HG03565 (cell line): ENCODE measurements at regions not wholly inside any gene's neighbourhood (a gene's known extent, or its start where the extent isn't known, plus 50 kb on each side); places are given as distances from the start of the nearest gene placed in this dataset.
"Not testable (repeated sequence)": the region's sequence is repeated elsewhere in the genome, so short reads cannot be mapped to it uniquely, and the experiment has no call there.

Experiments used
- ATAC-seq: cut with Tn5 transposase; IDR thresholded peaks from one replicate; pipeline ENCODE4 v1.9.1; 2021; ENCODE audit warnings: mild to moderate bottlenecking, moderate library complexity; ENCODE audit not compliant: unreplicated experiment

- ATAC-seq: no peak
These were observed 1024.7 kb upstream of the TMEFF2 start for GRCh38 chr2:193219413-193219812.

GRCh38 chr2:193201583-193201982 lies 1006.9 kb upstream of the TMEFF2 start:
- ATAC-seq: no peak

GRCh38 chr2:193199322-193199721 lies 1004.6 kb upstream of the TMEFF2 start:
- ATAC-seq: no peak

- ATAC-seq: peak; percentile 73
These were observed 993.1 kb upstream of the TMEFF2 start for GRCh38 chr2:193187816-193188215.

- not testable (repeated sequence) for ATAC-seq
These were observed 976.2 kb upstream of the TMEFF2 start for GRCh38 chr2:193170981-193171380.

- ATAC-seq: no peak
These were observed 961.7 kb upstream of the TMEFF2 start for GRCh38 chr2:193156480-193156879.

- ATAC-seq: no peak
These were observed 959.3 kb upstream of the TMEFF2 start for GRCh38 chr2:193154076-193154475.

GRCh38 chr2:193153576-193153975 lies 958.8 kb upstream of the TMEFF2 start:
- no peak for ATAC-seq

- ATAC-seq: not testable (repeated sequence)
These were observed 947.7 kb upstream of the TMEFF2 start for GRCh38 chr2:193142467-193142866.

- ATAC-seq: no peak
These were observed 947.3 kb upstream of the TMEFF2 start for GRCh38 chr2:193141998-193142397.

- ATAC-seq: not testable (repeated sequence)
These were observed 946.2 kb upstream of the TMEFF2 start for GRCh38 chr2:193140895-193141294.

- ATAC-seq: no peak
These were observed 930.1 kb upstream of the TMEFF2 start for GRCh38 chr2:193124815-193125214.

- no peak for ATAC-seq
These were observed 920.1 kb upstream of the TMEFF2 start for GRCh38 chr2:193114827-193115226.

GRCh38 chr2:193112986-193113385 lies 918.3 kb upstream of the TMEFF2 start:
- no peak for ATAC-seq

- peak; percentile 37 for ATAC-seq
These were observed 908.3 kb upstream of the TMEFF2 start for GRCh38 chr2:193103064-193103463.

GRCh38 chr2:193101591-193101990 lies 906.9 kb upstream of the TMEFF2 start:
- no peak for ATAC-seq

GRCh38 chr2:193088026-193088425 lies 893.3 kb upstream of the TMEFF2 start:
- no peak for ATAC-seq

- no peak for ATAC-seq
These were observed 882.3 kb upstream of the TMEFF2 start for GRCh38 chr2:193076995-193077394.

GRCh38 chr2:193074933-193075332 lies 880.2 kb upstream of the TMEFF2 start:
- no peak for ATAC-seq

- no peak for ATAC-seq
These were observed 877.9 kb upstream of the TMEFF2 start for GRCh38 chr2:193072647-193073046.

GRCh38 chr2:193025556-193025955 lies 830.8 kb upstream of the TMEFF2 start:
- not testable (repeated sequence) for ATAC-seq

- no peak for ATAC-seq
These were observed 830.1 kb upstream of the TMEFF2 start for GRCh38 chr2:193024791-193025190.

- ATAC-seq: no peak
These were observed 817.1 kb upstream of the TMEFF2 start for GRCh38 chr2:193011870-193012269.

GRCh38 chr2:192993059-192993458 lies 798.3 kb upstream of the TMEFF2 start:
- no peak for ATAC-seq
